ENCODE measurements at regions not wholly inside any gene's neighbourhood (a gene's known extent, or its start where the extent isn't known, plus 50 kb on each side); places are given as distances from the start of the nearest gene placed in this dataset.

DNA sequence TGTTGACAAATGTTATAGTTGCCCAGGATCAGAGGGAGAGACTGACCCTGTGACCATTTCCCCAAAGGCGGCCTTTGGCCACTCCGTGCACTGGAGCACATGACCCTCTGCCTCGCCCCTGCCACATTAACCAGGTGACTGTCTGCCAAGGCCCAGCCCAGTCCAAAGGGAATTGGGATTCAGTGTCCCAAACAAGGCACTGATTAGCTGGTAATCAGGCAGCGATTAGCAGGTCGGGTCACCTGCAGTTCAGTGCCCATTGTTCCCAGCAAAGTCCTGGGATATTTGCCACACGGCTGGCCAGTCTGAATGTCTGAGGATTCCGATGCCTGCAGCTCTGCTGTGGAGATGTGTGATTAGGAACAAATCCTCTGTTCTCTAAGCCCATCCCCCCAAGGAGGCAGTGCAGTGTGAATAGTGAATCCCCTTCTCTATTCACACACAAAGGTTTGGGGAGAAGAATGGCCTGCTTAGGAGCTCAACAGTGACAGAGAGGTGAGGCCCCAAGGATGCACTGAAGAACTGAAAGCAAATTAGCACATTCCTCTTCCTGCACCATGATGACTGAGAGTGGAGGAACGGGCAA, 123.1 kb upstream of the MAF start (continued):
- no peak for TF ChIP-seq TCF7 (CRISPR knock-in tag; IDR thresholded peaks at IDR 0.05; ENCODE audit: low read depth)

DNA sequence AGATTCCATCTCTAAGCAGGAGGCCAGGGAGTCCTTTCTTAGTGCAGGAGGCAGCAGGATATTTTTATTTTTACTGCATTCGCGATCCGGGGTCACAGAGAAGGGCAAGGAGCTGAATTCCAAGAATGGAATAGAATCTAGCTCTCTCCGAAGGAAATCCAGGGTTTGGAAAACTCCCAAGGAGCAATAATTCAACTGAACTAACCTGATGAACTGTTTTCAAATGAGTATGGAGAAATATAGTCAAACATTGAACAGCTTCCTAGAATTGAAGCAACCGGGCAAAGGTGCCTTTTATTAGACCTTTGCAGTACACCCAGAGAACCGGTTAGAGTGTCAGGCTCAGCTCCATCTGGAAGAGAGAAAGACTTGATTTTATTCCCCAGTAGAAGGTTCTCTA, 120.7 kb upstream of the MAF start:
- TF ChIP-seq, protein P1, sequence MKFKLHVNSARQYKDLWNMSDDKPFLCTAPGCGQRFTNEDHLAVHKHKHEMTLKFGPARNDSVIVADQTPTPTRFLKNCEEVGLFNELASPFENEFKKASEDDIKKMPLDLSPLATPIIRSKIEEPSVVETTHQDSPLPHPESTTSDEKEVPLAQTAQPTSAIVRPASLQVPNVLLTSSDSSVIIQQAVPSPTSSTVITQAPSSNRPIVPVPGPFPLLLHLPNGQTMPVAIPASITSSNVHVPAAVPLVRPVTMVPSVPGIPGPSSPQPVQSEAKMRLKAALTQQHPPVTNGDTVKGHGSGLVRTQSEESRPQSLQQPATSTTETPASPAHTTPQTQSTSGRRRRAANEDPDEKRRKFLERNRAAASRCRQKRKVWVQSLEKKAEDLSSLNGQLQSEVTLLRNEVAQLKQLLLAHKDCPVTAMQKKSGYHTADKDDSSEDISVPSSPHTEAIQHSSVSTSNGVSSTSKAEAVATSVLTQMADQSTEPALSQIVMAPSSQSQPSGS (CRISPR knock-in tag; IDR thresholded peaks at IDR 0.05; ENCODE audit: borderline replicate concordance, low read depth), result no peak
- TF ChIP-seq NFATC4 (CRISPR knock-in tag; IDR thresholded peaks at IDR 0.05) (no peak), ELF4 (CRISPR knock-in tag; IDR thresholded peaks at IDR 0.05; ENCODE audit: low read depth) (no peak), EMX1 (CRISPR knock-in tag; IDR thresholded peaks at IDR 0.05) (no peak), ESRRA (CRISPR knock-in tag; IDR thresholded peaks at IDR 0.05; ENCODE audit: borderline replicate concordance) (no peak)
- TF ChIP-seq, protein P2, sequence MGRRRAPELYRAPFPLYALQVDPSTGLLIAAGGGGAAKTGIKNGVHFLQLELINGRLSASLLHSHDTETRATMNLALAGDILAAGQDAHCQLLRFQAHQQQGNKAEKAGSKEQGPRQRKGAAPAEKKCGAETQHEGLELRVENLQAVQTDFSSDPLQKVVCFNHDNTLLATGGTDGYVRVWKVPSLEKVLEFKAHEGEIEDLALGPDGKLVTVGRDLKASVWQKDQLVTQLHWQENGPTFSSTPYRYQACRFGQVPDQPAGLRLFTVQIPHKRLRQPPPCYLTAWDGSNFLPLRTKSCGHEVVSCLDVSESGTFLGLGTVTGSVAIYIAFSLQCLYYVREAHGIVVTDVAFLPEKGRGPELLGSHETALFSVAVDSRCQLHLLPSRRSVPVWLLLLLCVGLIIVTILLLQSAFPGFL (CRISPR knock-in tag; IDR thresholded peaks at IDR 0.05; ENCODE audit: borderline replicate concordance), result no peak
- DNase-seq (ENCODE audit: low spot score), result no peak
- Mint-ChIP-seq H3K4me1 (peaks cover 7% of the 10 kb centered on the region), H3K27ac (no peak overlapping the region), H3K27me3 (ENCODE audit: low read depth) (no peaks in the 10 kb centered on the region), H3K9me3 (peaks cover 10% of the 10 kb centered on the region), H3K36me3 (no peaks in the 10 kb centered on the region), H3K4me3 (no peak overlapping the region)
- no peak for ATAC-seq
- ChIA-PET CTCF (no interaction called here), POLR2A (no interaction called here)

DNA sequence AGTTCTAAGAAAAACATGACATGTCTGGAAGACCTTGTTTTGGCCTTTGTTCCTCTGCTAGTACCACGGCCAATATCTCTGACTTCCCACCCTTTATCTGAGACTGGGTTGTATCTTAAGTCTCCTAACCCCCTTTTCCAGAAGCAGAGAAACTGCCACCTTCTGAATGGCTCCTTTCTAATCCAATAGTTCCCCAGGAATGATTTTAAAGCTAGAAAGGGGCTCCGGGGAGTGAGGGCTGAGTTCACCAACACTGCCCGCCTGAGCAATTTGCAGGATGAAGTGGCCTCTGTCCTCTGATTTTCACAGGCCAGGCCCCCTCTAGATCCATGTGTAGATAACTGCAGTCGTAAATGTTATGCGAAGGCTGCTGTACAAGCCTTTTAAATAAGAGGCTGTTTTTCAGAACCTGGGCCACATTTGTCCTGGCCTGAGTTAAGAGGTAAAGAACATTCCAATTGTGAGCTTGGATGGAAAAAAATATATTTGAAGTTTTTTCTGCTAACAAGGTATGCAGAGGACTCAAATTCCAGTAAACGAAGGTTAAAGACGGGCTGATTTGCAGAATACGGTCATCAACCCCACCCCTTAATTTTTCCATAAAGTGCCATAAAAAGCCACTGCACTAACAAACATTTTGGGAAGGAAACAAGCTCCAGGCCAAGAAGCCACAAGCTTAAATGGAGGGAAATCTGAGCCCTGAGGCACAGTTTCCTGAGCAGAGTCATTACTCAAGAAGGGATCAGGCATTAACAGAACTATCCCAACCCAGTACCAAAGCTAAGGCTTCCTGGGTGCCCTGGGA, 117.0 kb upstream of the MAF start:
- TF ChIP-seq, protein P3, sequence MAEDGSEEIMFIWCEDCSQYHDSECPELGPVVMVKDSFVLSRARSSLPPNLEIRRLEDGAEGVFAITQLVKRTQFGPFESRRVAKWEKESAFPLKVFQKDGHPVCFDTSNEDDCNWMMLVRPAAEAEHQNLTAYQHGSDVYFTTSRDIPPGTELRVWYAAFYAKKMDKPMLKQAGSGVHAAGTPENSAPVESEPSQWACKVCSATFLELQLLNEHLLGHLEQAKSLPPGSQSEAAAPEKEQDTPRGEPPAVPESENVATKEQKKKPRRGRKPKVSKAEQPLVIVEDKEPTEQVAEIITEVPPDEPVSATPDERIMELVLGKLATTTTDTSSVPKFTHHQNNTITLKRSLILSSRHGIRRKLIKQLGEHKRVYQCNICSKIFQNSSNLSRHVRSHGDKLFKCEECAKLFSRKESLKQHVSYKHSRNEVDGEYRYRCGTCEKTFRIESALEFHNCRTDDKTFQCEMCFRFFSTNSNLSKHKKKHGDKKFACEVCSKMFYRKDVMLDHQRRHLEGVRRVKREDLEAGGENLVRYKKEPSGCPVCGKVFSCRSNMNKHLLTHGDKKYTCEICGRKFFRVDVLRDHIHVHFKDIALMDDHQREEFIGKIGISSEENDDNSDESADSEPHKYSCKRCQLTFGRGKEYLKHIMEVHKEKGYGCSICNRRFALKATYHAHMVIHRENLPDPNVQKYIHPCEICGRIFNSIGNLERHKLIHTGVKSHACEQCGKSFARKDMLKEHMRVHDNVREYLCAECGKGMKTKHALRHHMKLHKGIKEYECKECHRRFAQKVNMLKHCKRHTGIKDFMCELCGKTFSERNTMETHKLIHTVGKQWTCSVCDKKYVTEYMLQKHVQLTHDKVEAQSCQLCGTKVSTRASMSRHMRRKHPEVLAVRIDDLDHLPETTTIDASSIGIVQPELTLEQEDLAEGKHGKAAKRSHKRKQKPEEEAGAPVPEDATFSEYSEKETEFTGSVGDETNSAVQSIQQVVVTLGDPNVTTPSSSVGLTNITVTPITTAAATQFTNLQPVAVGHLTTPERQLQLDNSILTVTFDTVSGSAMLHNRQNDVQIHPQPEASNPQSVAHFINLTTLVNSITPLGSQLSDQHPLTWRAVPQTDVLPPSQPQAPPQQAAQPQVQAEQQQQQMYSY (CRISPR knock-in tag; IDR thresholded peaks at IDR 0.05), result no peak
- TF ChIP-seq, protein P4, sequence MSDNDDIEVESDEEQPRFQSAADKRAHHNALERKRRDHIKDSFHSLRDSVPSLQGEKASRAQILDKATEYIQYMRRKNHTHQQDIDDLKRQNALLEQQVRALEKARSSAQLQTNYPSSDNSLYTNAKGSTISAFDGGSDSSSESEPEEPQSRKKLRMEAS (CRISPR knock-in tag; IDR thresholded peaks at IDR 0.05), result no peak
- TF ChIP-seq FOXJ3 (CRISPR knock-in tag; IDR thresholded peaks at IDR 0.05; ENCODE audit: borderline replicate concordance) (no peak), CREB1 (CRISPR knock-in tag; IDR thresholded peaks at IDR 0.05) (no peak), NFE2L1 (CRISPR knock-in tag; IDR thresholded peaks at IDR 0.05) (no peak), SP1 (CRISPR knock-in tag; conservative IDR thresholded peaks at IDR 0.05) (no peak), MYBL2 (CRISPR knock-in tag; IDR thresholded peaks at IDR 0.05) (no peak), IRF2 (CRISPR knock-in tag; IDR thresholded peaks at IDR 0.05; ENCODE audit: borderline replicate concordance, low read depth) (no peak), ZNF138 (CRISPR knock-in tag; conservative IDR thresholded peaks at IDR 0.05) (no peak), ZNF671 (CRISPR knock-in tag; IDR thresholded peaks at IDR 0.05) (no peak)
- TF ChIP-seq, protein P5, sequence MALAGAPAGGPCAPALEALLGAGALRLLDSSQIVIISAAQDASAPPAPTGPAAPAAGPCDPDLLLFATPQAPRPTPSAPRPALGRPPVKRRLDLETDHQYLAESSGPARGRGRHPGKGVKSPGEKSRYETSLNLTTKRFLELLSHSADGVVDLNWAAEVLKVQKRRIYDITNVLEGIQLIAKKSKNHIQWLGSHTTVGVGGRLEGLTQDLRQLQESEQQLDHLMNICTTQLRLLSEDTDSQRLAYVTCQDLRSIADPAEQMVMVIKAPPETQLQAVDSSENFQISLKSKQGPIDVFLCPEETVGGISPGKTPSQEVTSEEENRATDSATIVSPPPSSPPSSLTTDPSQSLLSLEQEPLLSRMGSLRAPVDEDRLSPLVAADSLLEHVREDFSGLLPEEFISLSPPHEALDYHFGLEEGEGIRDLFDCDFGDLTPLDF (CRISPR knock-in tag; IDR thresholded peaks at IDR 0.05), result no peak
- TF ChIP-seq, protein P6, sequence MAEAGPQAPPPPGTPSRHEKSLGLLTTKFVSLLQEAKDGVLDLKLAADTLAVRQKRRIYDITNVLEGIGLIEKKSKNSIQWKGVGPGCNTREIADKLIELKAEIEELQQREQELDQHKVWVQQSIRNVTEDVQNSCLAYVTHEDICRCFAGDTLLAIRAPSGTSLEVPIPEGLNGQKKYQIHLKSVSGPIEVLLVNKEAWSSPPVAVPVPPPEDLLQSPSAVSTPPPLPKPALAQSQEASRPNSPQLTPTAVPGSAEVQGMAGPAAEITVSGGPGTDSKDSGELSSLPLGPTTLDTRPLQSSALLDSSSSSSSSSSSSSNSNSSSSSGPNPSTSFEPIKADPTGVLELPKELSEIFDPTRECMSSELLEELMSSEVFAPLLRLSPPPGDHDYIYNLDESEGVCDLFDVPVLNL (CRISPR knock-in tag; IDR thresholded peaks at IDR 0.05; ENCODE audit: borderline replicate concordance, low read depth), result no peak
- TF ChIP-seq, protein P7, sequence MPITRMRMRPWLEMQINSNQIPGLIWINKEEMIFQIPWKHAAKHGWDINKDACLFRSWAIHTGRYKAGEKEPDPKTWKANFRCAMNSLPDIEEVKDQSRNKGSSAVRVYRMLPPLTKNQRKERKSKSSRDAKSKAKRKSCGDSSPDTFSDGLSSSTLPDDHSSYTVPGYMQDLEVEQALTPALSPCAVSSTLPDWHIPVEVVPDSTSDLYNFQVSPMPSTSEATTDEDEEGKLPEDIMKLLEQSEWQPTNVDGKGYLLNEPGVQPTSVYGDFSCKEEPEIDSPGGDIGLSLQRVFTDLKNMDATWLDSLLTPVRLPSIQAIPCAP (CRISPR knock-in tag; IDR thresholded peaks at IDR 0.05), result no peak
- H3K27ac Mint-ChIP-seq, result no peak overlapping the region
- H3K36me3 Mint-ChIP-seq, result no peaks in the 10 kb centered on the region
- H3K4me3 Mint-ChIP-seq, result no peak overlapping the region
- ChIA-PET POLR2A (no interaction called here), CTCF (no interaction called here)
- DNase-seq (ENCODE audit: low spot score) (no peak), ATAC-seq (no peak)
- no peaks in the 10 kb centered on the region for H3K27me3 Mint-ChIP-seq (ENCODE audit: low read depth)
- peaks cover 6% of the 10 kb centered on the region for H3K9me3 Mint-ChIP-seq
- H3K4me1 Mint-ChIP-seq, result no peaks in the 10 kb centered on the region

Data from WTC11 (cell line).